Retina (tissue), 1 donor: ENCODE measurements at regions not wholly inside any gene's neighbourhood (a gene's known extent, or its start where the extent isn't known, plus 50 kb on each side); places are given as distances from the start of the nearest gene placed in this dataset.

Experiments used
- DNase-seq: peaks from one replicate; pipeline ENCODE4 v3.0.0-alpha.2; 2016

DNA sequence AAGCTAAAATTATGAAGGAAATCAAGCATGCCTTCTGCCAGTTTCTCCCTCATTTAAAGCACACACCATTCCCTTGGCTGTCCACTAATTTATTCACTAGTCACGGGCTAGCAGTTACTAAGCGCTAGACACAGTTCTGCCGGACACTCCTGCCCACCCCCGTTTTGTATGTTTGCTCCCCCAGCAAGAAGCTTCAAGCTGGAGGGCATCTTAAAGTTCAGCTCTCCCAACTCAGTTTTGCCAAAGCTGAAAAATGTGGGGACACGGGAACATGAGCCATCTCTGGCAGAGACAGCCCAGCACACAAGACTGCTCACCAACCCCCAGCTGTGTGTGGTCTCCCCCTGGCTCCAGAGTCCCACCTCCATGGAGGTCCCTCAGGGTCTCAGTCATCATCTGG lies 263.6 kb downstream of the BRD1 start:
- DNase-seq, result no peak

DNA sequence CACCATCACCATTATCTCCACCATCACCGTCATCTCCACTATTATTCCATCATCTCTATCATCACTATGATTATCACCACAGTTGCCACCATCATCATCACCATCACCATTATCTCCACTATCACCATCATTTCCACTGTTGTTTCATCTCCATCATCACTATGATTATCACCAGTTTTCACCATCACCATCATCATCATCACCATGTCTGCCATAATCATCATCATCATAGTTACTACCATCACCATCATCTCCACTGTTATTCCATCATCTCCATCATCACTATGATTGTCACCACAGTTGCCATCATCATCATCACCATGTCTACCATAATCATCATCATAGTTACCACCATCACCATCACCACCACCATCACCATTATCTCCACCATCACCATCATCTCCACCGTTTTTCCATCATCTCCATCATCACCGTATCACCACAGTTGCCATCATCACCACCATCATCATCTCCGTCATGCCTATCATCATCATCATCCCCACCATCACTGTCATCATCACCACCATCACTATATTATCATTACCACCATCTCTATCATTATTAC lies 264.9 kb downstream of the BRD1 start:
- no peak for DNase-seq

DNA sequence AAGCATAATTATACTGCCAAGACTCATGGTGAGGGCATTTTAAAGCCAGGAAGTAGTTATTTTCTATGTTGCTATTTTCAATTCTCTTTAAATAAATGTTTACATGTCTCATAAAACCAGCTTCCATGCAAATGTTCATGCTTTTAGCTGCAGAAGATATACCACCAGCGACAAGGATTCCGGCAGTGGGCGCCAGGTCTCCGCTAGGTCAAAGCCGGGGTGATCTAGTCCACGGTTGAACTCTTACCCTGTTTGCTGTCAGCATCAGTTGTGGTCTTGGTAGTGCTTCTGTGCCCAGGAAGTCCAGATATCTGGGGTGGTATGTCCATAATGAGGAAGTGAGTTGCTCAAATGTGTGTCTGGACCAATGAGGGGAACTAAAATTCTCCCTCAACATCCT lies 265.7 kb downstream of the BRD1 start:
- DNase-seq, result no peak

DNA sequence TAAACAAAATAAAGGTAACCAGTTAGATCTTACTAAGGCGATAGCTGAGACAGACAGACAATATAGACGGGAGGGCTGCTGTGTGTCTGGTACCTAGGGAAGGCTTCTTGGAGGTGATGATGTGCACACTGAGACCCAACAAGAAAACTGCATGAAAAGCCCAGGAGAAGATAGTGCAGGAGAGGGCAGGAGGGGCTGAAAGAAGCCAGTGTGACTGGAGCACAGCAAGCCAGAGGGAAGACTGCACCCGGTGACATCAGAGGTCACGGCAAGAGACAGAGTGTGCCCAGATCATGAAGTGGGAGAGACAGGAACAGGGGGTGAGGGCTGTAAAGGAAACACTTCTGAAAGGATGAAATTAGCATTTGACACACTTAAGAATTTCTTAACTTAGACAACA lies 266.3 kb downstream of the BRD1 start:
- no peak for DNase-seq

DNA sequence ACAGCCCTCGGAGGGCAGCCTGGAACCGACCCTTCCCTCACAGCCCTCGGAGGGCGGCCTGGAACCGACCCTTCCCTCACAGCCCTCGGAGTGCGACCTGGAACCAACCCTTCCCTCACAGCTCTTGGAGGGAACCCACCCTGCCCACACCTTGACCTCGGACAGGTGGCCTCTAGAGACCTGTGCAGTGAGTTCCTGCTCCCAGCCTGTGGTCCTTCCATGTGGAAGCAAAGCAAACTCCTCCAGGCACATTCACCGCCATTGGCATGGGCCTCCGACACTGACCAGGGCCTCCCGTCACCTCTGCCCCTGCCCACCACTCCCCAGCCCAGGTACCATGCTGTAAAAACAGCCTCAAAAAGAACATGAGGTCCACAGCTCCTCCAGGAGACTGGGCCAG lies 272.1 kb downstream of the BRD1 start:
- DNase-seq, result no peak

GRCh38 chr22:49554741-49555140 lies 272.9 kb downstream of the BRD1 start:
- DNase-seq, result no peak

DNA sequence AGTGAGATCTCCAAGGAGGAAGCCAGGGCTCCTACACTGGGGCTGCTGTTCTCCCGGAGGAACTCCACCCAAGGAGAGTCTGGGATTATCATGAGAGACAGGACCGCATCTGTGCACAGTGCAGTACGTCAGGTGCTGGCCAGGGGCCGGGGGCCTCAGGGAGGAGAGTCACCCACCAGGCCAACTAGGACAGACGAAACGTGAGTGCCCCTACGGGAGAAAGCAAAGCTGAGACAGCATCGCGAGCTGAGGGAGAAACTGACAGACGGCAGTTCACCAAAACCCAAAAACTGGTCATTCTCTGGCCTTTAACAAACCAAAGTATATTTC lies 273.4 kb downstream of the BRD1 start:
- no peak for DNase-seq

- DNase-seq, result no peak
Measured at GRCh38 chr22:49553518-49554295, 274.0 kb downstream of the BRD1 start.

DNA sequence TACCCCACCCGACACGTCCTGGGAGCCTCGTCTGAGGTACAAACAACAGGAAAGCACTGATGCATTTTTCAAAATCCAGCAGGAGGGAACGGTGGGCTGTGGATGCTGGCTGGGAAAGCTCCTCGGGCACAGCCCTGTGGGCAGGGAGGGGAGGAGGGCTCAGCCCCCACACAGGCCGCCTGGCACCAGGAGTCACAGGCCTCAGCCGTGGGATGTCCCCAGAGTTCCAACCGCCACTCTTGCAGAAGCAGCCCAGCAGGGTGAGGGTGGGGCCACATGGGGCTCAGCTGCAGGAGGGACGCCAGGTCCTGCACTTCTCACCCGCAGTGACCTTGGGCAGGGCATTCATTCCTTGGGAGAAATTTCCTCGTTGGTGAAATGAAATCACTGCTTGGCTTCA lies 274.6 kb downstream of the BRD1 start:
- DNase-seq, result no peak

DNA sequence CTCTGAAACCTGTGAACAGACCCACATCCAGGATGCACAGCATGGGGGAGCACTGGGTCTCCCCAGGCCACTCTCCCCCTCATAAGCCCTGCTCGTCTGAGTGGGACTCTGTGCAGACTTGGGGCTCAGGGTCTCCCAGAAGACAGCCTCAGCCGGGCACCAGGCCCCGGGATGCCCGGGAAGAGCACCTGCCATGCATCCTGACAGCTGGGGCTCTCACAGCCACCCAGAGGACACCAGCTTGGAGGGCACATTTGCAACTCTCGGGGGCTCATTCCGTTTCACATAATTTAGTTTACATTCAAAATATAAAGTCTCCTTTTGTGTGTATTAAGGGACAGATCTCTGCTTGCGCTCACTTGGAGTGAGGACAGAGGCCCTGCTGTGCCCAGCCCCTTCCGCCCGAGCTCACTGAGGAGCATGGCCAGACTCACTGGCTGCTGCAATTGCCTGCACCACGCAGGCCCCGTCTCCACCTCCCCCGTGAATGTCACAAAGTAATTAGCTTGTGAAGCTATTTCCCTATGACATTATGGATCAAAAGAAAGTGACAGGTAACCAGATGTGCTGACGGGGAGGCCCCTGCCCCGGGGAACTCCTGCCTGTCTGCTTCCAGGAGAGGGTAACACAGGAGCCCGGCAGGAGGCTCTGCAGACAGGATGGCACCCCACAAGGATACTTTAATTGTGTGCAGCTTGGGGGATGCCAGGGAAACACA lies 275.6 kb downstream of the BRD1 start:
- no peak for DNase-seq

- no peak for DNase-seq
Measured at GRCh38 chr22:49551446-49551845, 276.2 kb downstream of the BRD1 start.

- no peak for DNase-seq
Measured at GRCh38 chr22:49550766-49551362, 276.8 kb downstream of the BRD1 start.

DNA sequence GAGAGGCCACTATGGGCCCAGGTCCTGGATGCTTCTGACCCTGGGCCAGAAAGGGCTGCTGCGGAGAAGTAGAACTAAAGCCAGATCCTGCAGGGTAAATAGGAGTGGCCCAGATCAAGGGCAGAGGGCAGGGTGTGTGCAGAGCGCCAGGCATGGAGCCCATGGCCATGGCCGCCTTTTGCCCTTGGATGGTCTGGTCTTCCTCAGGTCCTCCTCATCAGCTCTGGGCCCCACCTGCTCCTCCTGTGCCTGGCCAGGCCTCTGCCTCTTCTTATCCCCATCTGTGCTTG lies 277.6 kb downstream of the BRD1 start:
- no peak for DNase-seq

- no peak for DNase-seq
Measured at GRCh38 chr22:49549256-49550140, 278.2 kb downstream of the BRD1 start.

DNA sequence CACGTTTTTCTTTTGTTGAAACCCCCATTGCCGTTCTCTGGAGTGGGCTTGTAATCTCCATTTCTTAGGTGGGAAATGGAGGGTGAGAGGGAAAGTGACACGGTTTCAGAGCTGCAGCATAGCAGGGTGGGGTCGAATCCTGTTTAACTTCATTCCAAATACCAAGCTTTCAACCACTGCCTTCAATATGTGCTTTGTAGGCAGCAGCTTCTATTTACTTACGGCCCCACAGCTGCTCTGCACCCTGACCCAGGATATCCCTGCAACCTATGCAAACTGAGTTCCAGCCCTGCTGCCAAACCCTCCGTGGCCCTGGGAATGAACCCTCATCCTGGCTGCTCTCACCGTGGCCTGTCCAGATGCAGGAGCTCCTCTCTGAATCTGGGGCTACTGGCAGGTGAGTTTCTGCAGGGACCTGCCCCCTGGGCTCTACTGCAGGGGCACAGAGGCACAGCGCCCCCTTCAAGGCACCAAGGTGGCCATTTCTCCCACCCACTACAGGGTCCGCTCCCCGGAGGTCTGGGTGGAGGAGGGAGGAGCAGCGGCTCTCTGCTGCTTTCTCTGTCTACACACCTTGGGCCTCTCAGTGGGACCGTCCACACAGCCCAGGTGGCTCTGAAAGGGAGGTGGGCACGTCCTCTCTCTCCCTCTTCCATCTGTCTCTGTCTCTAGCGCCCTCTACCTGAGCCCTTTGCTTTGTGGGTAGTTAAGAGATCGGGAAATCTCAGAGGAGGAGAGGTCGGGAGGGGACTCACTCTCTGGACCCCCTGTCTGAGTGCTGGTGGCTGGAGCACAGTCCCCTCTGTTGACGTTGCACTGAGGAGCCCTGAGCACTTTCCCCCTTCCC lies 279.1 kb downstream of the BRD1 start:
- no peak for DNase-seq

DNA sequence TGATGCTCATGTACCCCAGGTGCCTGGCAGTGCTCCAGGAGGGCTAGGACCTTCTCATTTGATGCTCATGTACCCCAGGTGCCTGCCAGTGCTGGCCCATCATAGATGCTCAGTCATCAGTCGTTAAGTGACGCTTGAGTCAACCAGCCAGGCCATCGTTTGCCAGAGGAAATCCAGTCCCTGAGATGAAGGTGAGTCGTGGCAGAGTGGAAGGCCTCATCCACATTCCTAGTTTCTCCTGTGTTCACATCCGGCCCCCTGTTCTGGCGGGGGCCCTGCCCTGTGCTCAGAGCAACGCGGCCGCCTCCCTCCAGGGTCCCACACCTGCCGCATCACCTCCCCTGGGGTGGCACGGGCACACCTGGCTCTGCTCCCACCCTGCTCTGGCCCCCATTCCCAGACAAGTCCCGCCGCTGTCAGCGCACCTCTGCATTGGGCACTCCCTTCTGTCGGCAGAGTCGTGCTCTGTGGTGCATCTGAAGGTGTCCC lies 279.9 kb downstream of the BRD1 start:
- no peak for DNase-seq

DNA sequence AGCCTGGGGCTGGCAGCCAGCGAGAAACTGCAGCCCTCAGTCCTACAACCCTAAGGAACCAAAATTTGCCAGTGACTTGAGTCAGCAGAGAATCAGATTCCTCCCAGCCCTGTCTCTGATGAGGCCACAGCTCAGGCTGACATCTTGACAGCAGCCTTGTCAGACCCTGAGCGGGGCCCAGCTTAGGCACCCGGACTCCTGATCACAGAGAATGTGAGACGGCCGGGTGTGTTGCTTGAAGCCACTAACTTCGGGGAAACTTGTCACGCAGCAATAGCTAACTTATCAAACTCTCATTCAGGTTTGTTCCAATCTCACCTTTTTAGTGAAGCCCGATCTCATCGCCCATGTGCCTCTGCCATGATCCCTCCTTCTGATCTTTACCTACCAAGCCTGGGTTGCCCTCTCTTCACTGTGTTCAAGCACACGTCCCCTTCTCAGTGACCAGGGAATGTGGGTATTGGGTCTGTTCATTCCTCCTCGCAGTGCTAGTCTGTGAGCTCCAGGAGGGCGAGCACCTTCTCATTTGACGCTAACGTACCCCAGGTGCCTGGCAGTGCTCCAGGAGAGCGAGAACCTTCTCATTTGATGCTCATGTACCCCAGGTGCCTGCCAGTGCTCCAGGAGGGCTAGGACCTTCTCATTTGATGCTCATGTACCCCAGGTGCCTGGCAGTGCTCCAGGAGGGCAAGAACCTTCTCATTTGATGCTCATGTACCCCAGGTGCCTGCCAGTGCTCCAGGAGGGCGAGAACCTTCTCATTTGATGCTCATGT lies 280.7 kb downstream of the BRD1 start:
- no peak for DNase-seq

GRCh38 chr22:49545606-49546005 lies 282.1 kb downstream of the BRD1 start:
- no peak for DNase-seq

DNA sequence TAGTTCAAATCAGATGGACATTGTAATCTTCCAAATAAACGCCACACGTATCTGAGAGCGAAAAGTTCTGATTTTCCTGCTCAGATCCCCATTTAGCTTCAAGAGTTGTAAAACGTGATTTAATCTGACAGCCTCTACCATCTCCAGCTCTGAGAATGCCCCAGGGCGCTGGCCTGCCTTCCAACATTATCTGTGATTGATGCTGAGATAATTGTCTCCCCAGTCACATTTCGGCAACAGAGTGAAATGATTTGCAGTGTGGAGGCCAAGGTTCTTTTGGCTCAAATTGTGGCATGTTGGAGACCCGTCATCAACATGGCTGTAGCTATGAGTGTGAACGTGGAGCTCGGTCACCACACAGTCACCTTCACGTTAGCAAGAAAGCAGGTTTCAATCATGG lies 283.4 kb downstream of the BRD1 start:
- peak; percentile 78 for DNase-seq

- DNase-seq, result no peak
Measured at GRCh38 chr22:49543876-49544275, 283.8 kb downstream of the BRD1 start.

GRCh38 chr22:49541693-49542230 lies 285.9 kb downstream of the BRD1 start:
- DNase-seq, result no peak
